SK-N-SH (cell line): ENCODE measurements at regions not wholly inside any gene's neighbourhood (a gene's known extent, or its start where the extent isn't known, plus 50 kb on each side); places are given as distances from the start of the nearest gene placed in this dataset.

Source experiments
- CHD2 ChIP-seq: fragments of 150-350 bp; IDR thresholded peaks from 2 replicates; pipeline ENCODE4 v1.6.1; 2018; ENCODE audit warnings: low read length; ENCODE audit not compliant: partially characterized antibody
- EP300 ChIP-seq, 2 experiments: IDR thresholded peaks; 2 replicates each; pipeline versions ENCODE4 v1.4.0 to v1.6.1; 2012; ENCODE audit warnings: borderline replicate concordance in 1 of 2, low read depth in 1 of 2, low read length in 1 of 2
- EZH2phosphoT487 ChIP-seq: fragments of 200-600 bp; sonication (generic); IDR thresholded peaks from 2 replicates; pipeline ENCODE4 v1.6.1; 2017; ENCODE audit warnings: low read depth, mixed run types, mild to moderate bottlenecking, antibody characterized with exemption, moderate library complexity, borderline replicate concordance
- GABPA ChIP-seq: IDR thresholded peaks from 2 replicates; pipeline ENCODE4 v1.4.0; 2012; ENCODE audit warnings: low read depth, mild to moderate bottlenecking
- MEF2A ChIP-seq: IDR thresholded peaks from 2 replicates; pipeline ENCODE4 v1.4.0; 2012; ENCODE audit warnings: low read depth, borderline replicate concordance
- RAD21 ChIP-seq: IDR thresholded peaks from 2 replicates; pipeline ENCODE4 v1.6.1; 2012; ENCODE audit warnings: mild to moderate bottlenecking, low read length
- RFX5 ChIP-seq: IDR thresholded peaks from 2 replicates; pipeline ENCODE4 v1.6.1; 2012; ENCODE audit warnings: mild to moderate bottlenecking, improper control_type of control experiment, low read length
- SIN3A ChIP-seq: IDR thresholded peaks from 2 replicates; pipeline ENCODE4 v1.6.1; 2012; ENCODE audit warnings: low read depth, mild to moderate bottlenecking, low read length, moderate library complexity, borderline replicate concordance
- SMC3 ChIP-seq: IDR thresholded peaks from 2 replicates; pipeline ENCODE4 v1.6.1; 2012; ENCODE audit warnings: low read depth, low read length, improper control_type of control experiment
- YY1 ChIP-seq: IDR thresholded peaks from 2 replicates; pipeline ENCODE4 v1.4.0; 2012; ENCODE audit warnings: low read depth, mild to moderate bottlenecking
- TF ChIP-seq, protein P1 (sequence below): IDR thresholded peaks from 2 replicates; pipeline ENCODE4 v1.4.0; 2012; ENCODE audit warnings: low read depth, borderline replicate concordance
- TF ChIP-seq, protein P2 (sequence below): fragments of 200-600 bp; sonication (generic); IDR thresholded peaks from 2 replicates; pipeline ENCODE4 v1.6.1; 2017; ENCODE audit warnings: antibody characterized with exemption, mild to moderate bottlenecking, moderate library complexity

DNA sequence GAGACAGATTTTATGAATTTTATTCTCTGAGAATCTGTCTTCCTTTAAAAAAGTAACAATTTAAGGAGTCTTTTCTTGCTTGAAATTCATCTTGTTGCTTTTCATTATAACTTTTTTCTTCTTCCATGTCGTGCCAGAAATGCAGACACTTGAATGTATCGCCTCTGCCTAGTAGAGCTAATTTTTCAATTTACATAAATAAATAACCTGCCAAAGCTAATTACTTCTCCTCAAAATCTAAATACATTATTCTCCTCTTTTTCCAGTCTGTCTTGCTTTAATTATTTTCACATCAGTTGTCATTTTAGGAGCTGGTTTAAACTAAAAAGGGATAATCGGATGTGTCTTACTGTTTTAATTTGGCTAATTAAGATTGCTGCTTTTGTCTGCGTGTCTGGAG lies 711.1 kb upstream of the SEL1L start:
- TF ChIP-seq, protein P1, sequence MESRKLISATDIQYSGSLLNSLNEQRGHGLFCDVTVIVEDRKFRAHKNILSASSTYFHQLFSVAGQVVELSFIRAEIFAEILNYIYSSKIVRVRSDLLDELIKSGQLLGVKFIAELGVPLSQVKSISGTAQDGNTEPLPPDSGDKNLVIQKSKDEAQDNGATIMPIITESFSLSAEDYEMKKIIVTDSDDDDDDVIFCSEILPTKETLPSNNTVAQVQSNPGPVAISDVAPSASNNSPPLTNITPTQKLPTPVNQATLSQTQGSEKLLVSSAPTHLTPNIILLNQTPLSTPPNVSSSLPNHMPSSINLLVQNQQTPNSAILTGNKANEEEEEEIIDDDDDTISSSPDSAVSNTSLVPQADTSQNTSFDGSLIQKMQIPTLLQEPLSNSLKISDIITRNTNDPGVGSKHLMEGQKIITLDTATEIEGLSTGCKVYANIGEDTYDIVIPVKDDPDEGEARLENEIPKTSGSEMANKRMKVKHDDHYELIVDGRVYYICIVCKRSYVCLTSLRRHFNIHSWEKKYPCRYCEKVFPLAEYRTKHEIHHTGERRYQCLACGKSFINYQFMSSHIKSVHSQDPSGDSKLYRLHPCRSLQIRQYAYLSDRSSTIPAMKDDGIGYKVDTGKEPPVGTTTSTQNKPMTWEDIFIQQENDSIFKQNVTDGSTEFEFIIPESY = no peak
- TF ChIP-seq RFX5 (no peak), EZH2phosphoT487 (no peak), GABPA (no peak), YY1 (no peak), SIN3A (no peak), SMC3 (no peak), RAD21 (no peak), MEF2A (no peak), CHD2 (no peak), EP300 (IDR thresholded peaks at IDR 0.05; ENCODE audit: borderline replicate concordance in 1 of 2, low read depth in 1 of 2, low read length in 1 of 2) (no peak)
- TF ChIP-seq, protein P2, sequence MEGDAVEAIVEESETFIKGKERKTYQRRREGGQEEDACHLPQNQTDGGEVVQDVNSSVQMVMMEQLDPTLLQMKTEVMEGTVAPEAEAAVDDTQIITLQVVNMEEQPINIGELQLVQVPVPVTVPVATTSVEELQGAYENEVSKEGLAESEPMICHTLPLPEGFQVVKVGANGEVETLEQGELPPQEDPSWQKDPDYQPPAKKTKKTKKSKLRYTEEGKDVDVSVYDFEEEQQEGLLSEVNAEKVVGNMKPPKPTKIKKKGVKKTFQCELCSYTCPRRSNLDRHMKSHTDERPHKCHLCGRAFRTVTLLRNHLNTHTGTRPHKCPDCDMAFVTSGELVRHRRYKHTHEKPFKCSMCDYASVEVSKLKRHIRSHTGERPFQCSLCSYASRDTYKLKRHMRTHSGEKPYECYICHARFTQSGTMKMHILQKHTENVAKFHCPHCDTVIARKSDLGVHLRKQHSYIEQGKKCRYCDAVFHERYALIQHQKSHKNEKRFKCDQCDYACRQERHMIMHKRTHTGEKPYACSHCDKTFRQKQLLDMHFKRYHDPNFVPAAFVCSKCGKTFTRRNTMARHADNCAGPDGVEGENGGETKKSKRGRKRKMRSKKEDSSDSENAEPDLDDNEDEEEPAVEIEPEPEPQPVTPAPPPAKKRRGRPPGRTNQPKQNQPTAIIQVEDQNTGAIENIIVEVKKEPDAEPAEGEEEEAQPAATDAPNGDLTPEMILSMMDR = no peak
